HK-2 (cell line): ENCODE measurements at regions not wholly inside any gene's neighbourhood (a gene's known extent, or its start where the extent isn't known, plus 50 kb on each side); places are given as distances from the start of the nearest gene placed in this dataset.

Experiments
- DNase-seq: peaks from one replicate; pipeline ENCODE4 v3.0.0-alpha.2; 2018; ENCODE audit not compliant: unreplicated experiment

DNA sequence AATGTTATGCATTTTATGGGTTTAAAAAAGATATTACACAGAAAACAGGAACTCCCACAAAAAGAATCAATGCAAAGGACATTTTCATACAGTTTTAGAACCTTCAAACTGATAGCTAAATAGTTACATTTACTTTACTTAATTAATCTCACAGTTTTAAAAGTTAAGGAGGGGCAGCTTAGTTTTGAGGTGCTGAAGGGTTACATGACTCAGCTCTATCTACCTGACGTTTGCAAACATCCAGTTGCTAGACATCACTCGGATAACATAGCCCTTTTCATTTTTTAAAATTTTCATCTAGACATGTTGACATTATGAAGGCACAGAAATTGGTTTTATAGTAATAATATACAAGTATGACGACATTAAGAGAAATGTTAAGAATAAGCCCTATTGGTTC lies 53.7 kb upstream of the HSD17B12 start:
- no peak for DNase-seq
